Keratinocyte (primary cell): ENCODE measurements at regions not wholly inside any gene's neighbourhood (a gene's known extent, or its start where the extent isn't known, plus 50 kb on each side); places are given as distances from the start of the nearest gene placed in this dataset.

Experiments used
- DNase-seq: peaks from one replicate; pipeline ENCODE4 v3.0.0-alpha.2; 2011; ENCODE audit warnings: low read depth, missing footprints, low spot score
- FAIRE-seq: peaks from 2 replicates; lab custom pipeline; 2011; peaks lifted over from hg19 to GRCh38; lab: Jason Lieb, UNC
- H2AFZ ChIP-seq: 2 replicates; pipeline ENCODE4 v1.6.0; 2012; ENCODE audit warnings: low read length, control low read depth, inconsistent platforms; ENCODE audit not compliant: control insufficient read depth
- H3K27ac ChIP-seq: 2 replicates; pipeline ENCODE4 v1.5.1; 2011; ENCODE audit warnings: low read length; ENCODE audit not compliant: control insufficient read depth, insufficient read depth
- H3K27me3 ChIP-seq: 3 replicates; pipeline ENCODE4 v1.6.0; 2011; ENCODE audit warnings: low read length; ENCODE audit not compliant: control insufficient read depth, insufficient read depth; ENCODE audit errors: extremely low read depth
- H3K36me3 ChIP-seq, 2 experiments: 2 replicates in 1 of 2; 3 replicates in 1 of 2; pipeline ENCODE4 v1.5.1; 2011; ENCODE audit warnings: low read length in 2 of 2, mild to moderate bottlenecking in 1 of 2; ENCODE audit not compliant: control insufficient read depth in 2 of 2, insufficient read depth in 2 of 2; ENCODE audit errors: extremely low read depth in 1 of 2
- H3K4me1 ChIP-seq: 3 replicates; pipeline ENCODE4 v1.5.1; 2011; ENCODE audit warnings: low read length; ENCODE audit not compliant: control insufficient read depth, insufficient read depth; ENCODE audit errors: extremely low read depth
- H3K4me2 ChIP-seq: 3 replicates; pipeline ENCODE4 v1.6.0; 2011; ENCODE audit warnings: low read depth, low read length; ENCODE audit not compliant: control insufficient read depth, insufficient read depth; ENCODE audit errors: extremely low read depth
- H3K4me3 ChIP-seq, 3 experiments: fragments of 200-600 bp in 1 of 3; sonication (generic) in 1 of 3; 2 replicates in 2 of 3; 3 replicates in 1 of 3; pipeline ENCODE4 v1.5.1; 2011 to 2016; ENCODE audit warnings: low read length in 3 of 3, mild to moderate bottlenecking in 3 of 3, control low read depth in 2 of 3, inconsistent platforms in 1 of 3, low read depth in 1 of 3, mixed read lengths in 1 of 3, mixed run types in 1 of 3, moderate library complexity in 1 of 3; ENCODE audit not compliant: control insufficient read depth in 2 of 3, insufficient read depth in 2 of 3; ENCODE audit errors: extremely low read depth in 1 of 3
- H3K79me2 ChIP-seq: 2 replicates; pipeline ENCODE4 v1.6.0; 2012; ENCODE audit warnings: low read length; ENCODE audit not compliant: control insufficient read depth, insufficient read depth
- H3K9ac ChIP-seq: 3 replicates; pipeline ENCODE4 v1.6.0; 2011; ENCODE audit warnings: low read length; ENCODE audit not compliant: control insufficient read depth, insufficient read depth; ENCODE audit errors: extremely low read depth
- H3K9me1 ChIP-seq: 3 replicates; pipeline ENCODE4 v1.6.0; 2011; ENCODE audit warnings: low read length; ENCODE audit not compliant: control insufficient read depth, insufficient read depth; ENCODE audit errors: extremely low read depth
- H3K9me3 ChIP-seq: 2 replicates; pipeline ENCODE4 v1.5.1; 2012; ENCODE audit warnings: low read depth, low read length; ENCODE audit not compliant: control insufficient read depth
- H4K20me1 ChIP-seq: 3 replicates; pipeline ENCODE4 v1.6.0; 2011; ENCODE audit warnings: low read length; ENCODE audit not compliant: control insufficient read depth, insufficient read depth; ENCODE audit errors: extremely low read depth
- CTCF ChIP-seq, 3 experiments: IDR thresholded peaks in 1 of 3; conservative IDR thresholded peaks in 1 of 3; optimal IDR thresholded peaks in 1 of 3; 2 replicates in 2 of 3; 3 replicates in 1 of 3; pipeline versions ENCODE3 to v1.5.1; 2011; ENCODE audit warnings: low read length in 3 of 3, mild to moderate bottlenecking in 3 of 3, moderate library complexity in 2 of 3, control low read depth in 1 of 3, inconsistent platforms in 1 of 3; ENCODE audit not compliant: insufficient read depth in 2 of 3; ENCODE audit errors: extremely low read depth in 1 of 3
- EZH2 ChIP-seq: IDR thresholded peaks from one replicate; pipeline ENCODE4 v1.6.1; 2012; ENCODE audit warnings: inconsistent platforms, mild to moderate bottlenecking, low read length, moderate library complexity
- dilution Hi-C: fragments of 300-500 bp; cut with MboI; formaldehyde crosslinking; loops from one replicate; pipeline ENCODE4 v1.7.0; 2020; ENCODE audit warnings: low sequenced_read_pairs; ENCODE audit not compliant: extremely low pct_ligation_motif_present

DNA sequence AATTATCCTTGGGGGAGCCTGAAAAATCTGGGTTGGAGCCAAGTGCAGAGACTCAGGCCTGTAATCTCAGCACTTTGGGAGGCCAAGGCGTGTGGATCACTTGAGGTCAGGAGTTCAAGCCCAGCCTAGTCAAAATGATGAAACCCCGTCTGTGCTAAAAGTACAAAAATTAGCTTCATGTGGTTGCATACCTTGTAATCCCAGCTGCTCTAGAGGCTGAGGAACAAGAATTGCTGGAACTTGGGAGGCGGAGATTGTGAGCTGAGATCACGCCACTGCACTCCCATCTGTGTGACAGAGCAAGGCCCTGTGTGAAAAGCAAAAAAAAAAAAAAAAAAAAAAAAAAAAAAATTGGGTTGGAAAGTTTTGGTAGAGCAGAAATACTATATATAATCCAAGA is 1563.6 kb upstream of the PRMT6 start:
- H2AFZ ChIP-seq = no peak overlapping the region
- no peaks in the 10 kb centered on the region for H3K27me3 ChIP-seq
- no peaks in the 10 kb centered on the region for H3K79me2 ChIP-seq
- TF ChIP-seq EZH2 = no peak
- TF ChIP-seq CTCF (optimal IDR thresholded peaks at IDR 0.05 in 1 of 3, IDR thresholded peaks at IDR 0.05 in 1 of 3, conservative IDR thresholded peaks at IDR 0.05 in 1 of 3; ENCODE audit: extremely low read depth in 1 of 3, insufficient read depth in 2 of 3, low read length in 3 of 3) = no peak
- H3K9me3 ChIP-seq = no peaks in the 10 kb centered on the region
- H3K9ac ChIP-seq = no peak overlapping the region
- no peak for FAIRE-seq
- no peaks in the 10 kb centered on the region for H3K4me1 ChIP-seq
- H3K4me2 ChIP-seq = no peak overlapping the region
- H3K27ac ChIP-seq = no peak overlapping the region
- no peaks in the 10 kb centered on the region for H3K36me3 ChIP-seq
- DNase-seq = no peak
- dilution Hi-C loops = no loop called here
- H4K20me1 ChIP-seq = no peaks in the 10 kb centered on the region
- H3K4me3 ChIP-seq = no peak overlapping the region
- no peaks in the 10 kb centered on the region for H3K9me1 ChIP-seq

DNA sequence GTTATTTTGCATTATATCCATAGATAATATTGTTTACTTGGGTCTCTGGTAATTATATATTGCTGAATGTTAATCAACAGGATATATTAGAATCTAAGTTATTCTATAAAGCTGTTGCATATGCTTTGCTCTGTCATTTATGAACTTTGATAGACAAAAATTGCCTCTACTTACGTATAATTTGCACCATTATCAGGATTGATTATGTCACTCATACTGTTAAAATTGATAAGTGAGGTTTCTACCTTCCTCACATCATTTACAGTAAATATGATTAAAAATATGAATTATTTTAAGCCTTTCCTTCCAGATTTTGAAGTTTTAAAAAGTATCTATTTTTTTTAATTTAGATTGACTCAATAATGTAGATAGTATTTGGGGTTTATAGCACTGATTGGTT is 1540.4 kb upstream of the PRMT6 start:
- Histone ChIP-seq H3K4me1 (no peaks in the 10 kb centered on the region), H3K79me2 (no peaks in the 10 kb centered on the region), H3K9ac (no peak overlapping the region), H2AFZ (no peak overlapping the region), H4K20me1 (no peaks in the 10 kb centered on the region), H3K27ac (no peak overlapping the region), H3K36me3 (no peaks in the 10 kb centered on the region), H3K4me2 (no peak overlapping the region), H3K4me3 (no peak overlapping the region), H3K27me3 (no peaks in the 10 kb centered on the region), H3K9me1 (no peaks in the 10 kb centered on the region), H3K9me3 (no peaks in the 10 kb centered on the region)
- DNase-seq (no peak), FAIRE-seq (no peak)
- no peak for TF ChIP-seq CTCF (optimal IDR thresholded peaks at IDR 0.05 in 1 of 3, IDR thresholded peaks at IDR 0.05 in 1 of 3, conservative IDR thresholded peaks at IDR 0.05 in 1 of 3; ENCODE audit: extremely low read depth in 1 of 3, insufficient read depth in 2 of 3, low read length in 3 of 3)
- no peak for TF ChIP-seq EZH2
- dilution Hi-C loops = no loop called here
